ENCODE measurements at regions not wholly inside any gene's neighbourhood (a gene's known extent, or its start where the extent isn't known, plus 50 kb on each side); places are given as distances from the start of the nearest gene placed in this dataset.
A peak's percentile ranks its signal among the peaks of the same experiment; 100 is the strongest.

DNA sequence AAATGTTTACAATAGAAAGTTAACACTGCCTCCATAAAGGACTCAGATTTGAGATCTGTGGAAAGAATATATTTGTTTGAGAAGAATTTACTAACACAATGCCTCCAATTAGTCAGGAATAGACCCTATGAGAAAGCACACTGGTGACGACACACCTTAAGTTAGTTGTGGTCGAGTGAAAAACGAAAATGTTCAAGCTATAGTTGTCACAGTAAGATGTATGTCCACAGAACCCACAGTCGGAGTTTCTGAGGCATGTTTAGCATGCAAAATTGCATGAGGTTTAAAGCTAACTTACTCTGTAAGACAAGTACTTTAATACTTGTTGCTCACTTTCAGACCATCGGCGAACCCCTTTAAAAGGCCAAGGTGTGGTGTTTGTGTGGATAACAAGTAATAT is 69.9 kb upstream of the SIPA1L2 start:
- no peak for DNase-seq (ENCODE audit: low spot score)
- H3K9ac ChIP-seq (ENCODE audit: low read depth in 1 of 2, low read length in 2 of 2) = no peak overlapping the region
- peaks cover 0 to 4% (median 0%) of the 10 kb centered on the region in 4 donors for H3K9me3 ChIP-seq (ENCODE audit: control insufficient read depth in 4 of 4, low read length in 3 of 4)
- H3K4me3 ChIP-seq (ENCODE audit: low read depth in 1 of 3, low read length in 3 of 3) = no peak overlapping the region
- peaks cover 0 to 8% (median 5%) of the 10 kb centered on the region in 4 donors for H3K4me1 ChIP-seq (ENCODE audit: control insufficient read depth in 4 of 4, insufficient read depth in 4 of 4, low read length in 3 of 4)
- H3K36me3 ChIP-seq (ENCODE audit: control insufficient read depth in 4 of 4, insufficient read depth in 3 of 4, low read depth in 1 of 4, low read length in 3 of 4) = no peaks in the 10 kb centered on the region
- WGBS = 89% methylated on average over 6 of the region's 6 CpGs
- TF ChIP-seq, protein P1, sequence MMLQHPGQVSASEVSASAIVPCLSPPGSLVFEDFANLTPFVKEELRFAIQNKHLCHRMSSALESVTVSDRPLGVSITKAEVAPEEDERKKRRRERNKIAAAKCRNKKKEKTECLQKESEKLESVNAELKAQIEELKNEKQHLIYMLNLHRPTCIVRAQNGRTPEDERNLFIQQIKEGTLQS (IDR thresholded peaks at IDR 0.05) = no peak
- no peak for TF ChIP-seq HNF4G (IDR thresholded peaks at IDR 0.05)
- TF ChIP-seq NR2F2 (IDR thresholded peaks at IDR 0.05) = no peak
- TF ChIP-seq JUND (IDR thresholded peaks at IDR 0.05) = no peak
- no peak for TF ChIP-seq FOXA2 (IDR thresholded peaks at IDR 0.05)
- no peak for TF ChIP-seq TAF1 (conservative IDR thresholded peaks at IDR 0.05)
- no peaks in the 10 kb centered on the region for H3K27me3 ChIP-seq (ENCODE audit: control insufficient read depth in 4 of 4, insufficient read depth in 4 of 4, low read length in 3 of 4)
- no peak overlapping the region for H3K27ac ChIP-seq (ENCODE audit: low read depth in 1 of 2, low read length in 2 of 2)

DNA sequence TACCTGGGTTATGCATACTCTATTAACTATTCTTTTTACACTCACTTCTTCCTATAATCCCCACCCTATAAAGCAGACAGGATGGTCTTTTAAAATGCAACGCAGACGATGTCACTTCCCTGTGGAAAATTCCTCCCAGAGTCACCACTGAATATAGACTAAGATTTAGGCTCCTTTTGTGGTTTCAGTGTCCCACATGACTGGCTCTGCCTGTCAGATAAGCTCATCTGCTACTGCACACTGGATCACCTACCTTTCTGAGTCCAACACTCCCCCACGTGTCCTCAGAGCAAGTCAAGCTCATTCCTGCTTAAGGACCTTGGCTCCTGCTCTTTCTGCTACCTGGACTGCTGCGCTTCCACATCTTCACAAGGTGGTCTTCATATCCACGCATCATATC is 73.0 kb upstream of the SIPA1L2 start:
- Histone ChIP-seq H3K9me3 (ENCODE audit: control insufficient read depth in 4 of 4, low read length in 3 of 4) (peaks cover 0 to 4% (median 0%) of the 10 kb centered on the region in 4 donors), H3K9ac (ENCODE audit: low read depth in 1 of 2, low read length in 2 of 2) (no peak overlapping the region), H3K4me1 (ENCODE audit: control insufficient read depth in 4 of 4, insufficient read depth in 4 of 4, low read length in 3 of 4) (peaks cover 0 to 12% (median 9%) of the 10 kb centered on the region in 4 donors), H3K27me3 (ENCODE audit: control insufficient read depth in 4 of 4, insufficient read depth in 4 of 4, low read length in 3 of 4) (no peaks in the 10 kb centered on the region), H3K36me3 (ENCODE audit: control insufficient read depth in 4 of 4, insufficient read depth in 3 of 4, low read depth in 1 of 4, low read length in 3 of 4) (no peaks in the 10 kb centered on the region), H3K27ac (ENCODE audit: low read depth in 1 of 2, low read length in 2 of 2) (no peak overlapping the region), H3K4me3 (ENCODE audit: low read depth in 1 of 3, low read length in 3 of 3) (no peak overlapping the region)
- no peak for DNase-seq (ENCODE audit: low spot score)
- WGBS = 92% methylated on average over 5 of the region's 5 CpGs
- TF ChIP-seq FOXA1 (IDR thresholded peaks at IDR 0.05) = no peak

GRCh38 chr1:232704256-232704655 is 74.3 kb upstream of the SIPA1L2 start:
- Histone ChIP-seq H3K4me1 (ENCODE audit: control insufficient read depth in 4 of 4, insufficient read depth in 4 of 4, low read length in 3 of 4) (peaks cover 0 to 13% (median 10%) of the 10 kb centered on the region in 4 donors), H3K27me3 (ENCODE audit: control insufficient read depth in 4 of 4, insufficient read depth in 4 of 4, low read length in 3 of 4) (no peaks in the 10 kb centered on the region), H3K9me3 (ENCODE audit: control insufficient read depth in 4 of 4, low read length in 3 of 4) (peaks cover 0 to 4% (median 0%) of the 10 kb centered on the region in 4 donors), H3K27ac (ENCODE audit: low read depth in 1 of 2, low read length in 2 of 2) (peak overlapping the region; percentile 24 to 67), H3K9ac (ENCODE audit: low read depth in 1 of 2, low read length in 2 of 2) (no peak overlapping the region), H3K36me3 (ENCODE audit: control insufficient read depth in 4 of 4, insufficient read depth in 3 of 4, low read depth in 1 of 4, low read length in 3 of 4) (no peaks in the 10 kb centered on the region), H3K4me3 (ENCODE audit: low read depth in 1 of 3, low read length in 3 of 3) (no peak overlapping the region)
- no peak for DNase-seq (ENCODE audit: low spot score)
- WGBS = 61% methylated on average over 2 of the region's 2 CpGs
- TF ChIP-seq MAX (IDR thresholded peaks at IDR 0.05) = no peak
- TF ChIP-seq SP1 (IDR thresholded peaks at IDR 0.05) = no peak
- no peak for TF ChIP-seq FOXA2 (IDR thresholded peaks at IDR 0.05)
- TF ChIP-seq FOXA1 (IDR thresholded peaks at IDR 0.05) = no peak
- TF ChIP-seq TAF1 (conservative IDR thresholded peaks at IDR 0.05) = no peak
- TF ChIP-seq, protein P2, sequence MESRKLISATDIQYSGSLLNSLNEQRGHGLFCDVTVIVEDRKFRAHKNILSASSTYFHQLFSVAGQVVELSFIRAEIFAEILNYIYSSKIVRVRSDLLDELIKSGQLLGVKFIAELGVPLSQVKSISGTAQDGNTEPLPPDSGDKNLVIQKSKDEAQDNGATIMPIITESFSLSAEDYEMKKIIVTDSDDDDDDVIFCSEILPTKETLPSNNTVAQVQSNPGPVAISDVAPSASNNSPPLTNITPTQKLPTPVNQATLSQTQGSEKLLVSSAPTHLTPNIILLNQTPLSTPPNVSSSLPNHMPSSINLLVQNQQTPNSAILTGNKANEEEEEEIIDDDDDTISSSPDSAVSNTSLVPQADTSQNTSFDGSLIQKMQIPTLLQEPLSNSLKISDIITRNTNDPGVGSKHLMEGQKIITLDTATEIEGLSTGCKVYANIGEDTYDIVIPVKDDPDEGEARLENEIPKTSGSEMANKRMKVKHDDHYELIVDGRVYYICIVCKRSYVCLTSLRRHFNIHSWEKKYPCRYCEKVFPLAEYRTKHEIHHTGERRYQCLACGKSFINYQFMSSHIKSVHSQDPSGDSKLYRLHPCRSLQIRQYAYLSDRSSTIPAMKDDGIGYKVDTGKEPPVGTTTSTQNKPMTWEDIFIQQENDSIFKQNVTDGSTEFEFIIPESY (IDR thresholded peaks at IDR 0.05) = no peak
- TF ChIP-seq, protein P1 (IDR thresholded peaks at IDR 0.05) = no peak
- TF ChIP-seq RAD21 (IDR thresholded peaks at IDR 0.05) = no peak
- TF ChIP-seq HNF4A (conservative IDR thresholded peaks at IDR 0.05) = no peak
- TF ChIP-seq JUND (IDR thresholded peaks at IDR 0.05) = no peak
- TF ChIP-seq YY1 (IDR thresholded peaks at IDR 0.05) = no peak
- TF ChIP-seq HNF4G (IDR thresholded peaks at IDR 0.05) = no peak
- TF ChIP-seq CTCF (IDR thresholded peaks at IDR 0.05; ENCODE audit: low read depth, low read length, missing input control) = no peak
- no peak for TF ChIP-seq GABPA (IDR thresholded peaks at IDR 0.05 in 1 of 2, conservative IDR thresholded peaks at IDR 0.05 in 1 of 2)
- TF ChIP-seq, protein P3, sequence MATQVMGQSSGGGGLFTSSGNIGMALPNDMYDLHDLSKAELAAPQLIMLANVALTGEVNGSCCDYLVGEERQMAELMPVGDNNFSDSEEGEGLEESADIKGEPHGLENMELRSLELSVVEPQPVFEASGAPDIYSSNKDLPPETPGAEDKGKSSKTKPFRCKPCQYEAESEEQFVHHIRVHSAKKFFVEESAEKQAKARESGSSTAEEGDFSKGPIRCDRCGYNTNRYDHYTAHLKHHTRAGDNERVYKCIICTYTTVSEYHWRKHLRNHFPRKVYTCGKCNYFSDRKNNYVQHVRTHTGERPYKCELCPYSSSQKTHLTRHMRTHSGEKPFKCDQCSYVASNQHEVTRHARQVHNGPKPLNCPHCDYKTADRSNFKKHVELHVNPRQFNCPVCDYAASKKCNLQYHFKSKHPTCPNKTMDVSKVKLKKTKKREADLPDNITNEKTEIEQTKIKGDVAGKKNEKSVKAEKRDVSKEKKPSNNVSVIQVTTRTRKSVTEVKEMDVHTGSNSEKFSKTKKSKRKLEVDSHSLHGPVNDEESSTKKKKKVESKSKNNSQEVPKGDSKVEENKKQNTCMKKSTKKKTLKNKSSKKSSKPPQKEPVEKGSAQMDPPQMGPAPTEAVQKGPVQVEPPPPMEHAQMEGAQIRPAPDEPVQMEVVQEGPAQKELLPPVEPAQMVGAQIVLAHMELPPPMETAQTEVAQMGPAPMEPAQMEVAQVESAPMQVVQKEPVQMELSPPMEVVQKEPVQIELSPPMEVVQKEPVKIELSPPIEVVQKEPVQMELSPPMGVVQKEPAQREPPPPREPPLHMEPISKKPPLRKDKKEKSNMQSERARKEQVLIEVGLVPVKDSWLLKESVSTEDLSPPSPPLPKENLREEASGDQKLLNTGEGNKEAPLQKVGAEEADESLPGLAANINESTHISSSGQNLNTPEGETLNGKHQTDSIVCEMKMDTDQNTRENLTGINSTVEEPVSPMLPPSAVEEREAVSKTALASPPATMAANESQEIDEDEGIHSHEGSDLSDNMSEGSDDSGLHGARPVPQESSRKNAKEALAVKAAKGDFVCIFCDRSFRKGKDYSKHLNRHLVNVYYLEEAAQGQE (IDR thresholded peaks at IDR 0.05) = no peak
- no peak for TF ChIP-seq EGR1 (IDR thresholded peaks at IDR 0.05; ENCODE audit: low read depth in 2 of 2)
- no peak for TF ChIP-seq RXRA (IDR thresholded peaks at IDR 0.05)
- TF ChIP-seq NR2F2 (IDR thresholded peaks at IDR 0.05) = no peak

All from liver (tissue), 8 donors.